ENCODE measurements at regions not wholly inside any gene's neighbourhood (a gene's known extent, or its start where the extent isn't known, plus 50 kb on each side); places are given as distances from the start of the nearest gene placed in this dataset.
A peak's percentile ranks its signal among the peaks of the same experiment; 100 is the strongest.
"Not testable (repeated sequence)": the region's sequence is repeated elsewhere in the genome, so short reads cannot be mapped to it uniquely, and the experiment has no call there.

- Histone ChIP-seq H3K4me1 (no peaks in the 10 kb centered on the region), H3K4me3 (no peak overlapping the region), H3K27me3 (peaks cover 0 to 2% (median 0%) of the 10 kb centered on the region in 9 donors), H3K27ac (no peak overlapping the region), H3K36me3 (no peaks in the 10 kb centered on the region), H3K9me3 (peaks cover 0 to 17% (median under 1%) of the 10 kb centered on the region in 12 donors)
- no peak for ATAC-seq
- 73 to 87% (median 81%) methylated on average over 3 of the region's 3 CpGs for WGBS, 4 donors
- intact Hi-C loops (cut with DNase I) = loop anchor here in 8 of 10 donors (5.0 to 10.0 kb wide), 5 partner anchors 130 to 300 kb away; partner anchors contain the start of gene ZNF618 (in 1 of the 8)
- TF ChIP-seq POLR2A (IDR thresholded peaks at IDR 0.05) (no peak), CTCF (IDR thresholded peaks at IDR 0.05) (no peak)
- no peak for DNase-seq
Observed at GRCh38 chr9:113734826-113735225, 141.3 kb upstream of the ZNF618 start.

DNA sequence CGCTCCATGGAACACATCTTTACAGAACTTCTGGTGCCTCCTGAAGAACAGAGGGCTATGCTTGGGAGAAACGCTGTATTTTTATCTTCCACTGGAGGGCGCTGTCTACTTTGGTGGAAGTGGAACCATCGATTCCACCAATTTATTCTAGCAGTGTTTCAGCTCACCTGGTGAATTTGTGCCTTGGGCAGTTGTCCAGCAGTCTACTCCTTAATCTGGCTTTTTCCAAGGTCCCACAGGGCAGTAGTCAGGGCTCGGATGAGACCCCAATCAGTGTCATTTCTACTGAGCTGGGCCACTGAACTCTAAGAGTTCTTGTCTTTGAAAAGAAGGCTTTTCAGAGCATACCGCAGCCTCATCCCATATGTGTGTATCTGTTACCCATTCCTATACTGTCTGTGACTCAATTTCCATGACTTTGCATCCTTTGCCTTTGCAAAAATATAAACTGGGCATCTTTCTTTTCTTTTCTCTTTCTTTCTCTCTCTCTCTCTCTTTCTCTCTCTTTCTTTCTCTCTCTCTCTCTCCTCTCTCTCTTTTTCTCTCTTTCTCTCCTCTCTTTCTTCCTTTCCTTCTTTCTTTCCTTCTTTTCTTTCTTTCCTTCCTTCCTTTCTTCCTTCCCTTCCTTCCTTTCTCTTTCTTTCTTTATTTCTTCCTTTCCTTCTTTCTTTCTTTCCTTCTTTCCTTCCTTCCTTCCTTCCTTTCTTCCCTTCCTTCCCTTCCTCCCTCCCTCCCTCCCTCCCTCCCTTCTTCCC, 138.4 kb upstream of the ZNF618 start:
- Histone ChIP-seq H3K4me3 (no peak overlapping the region), H3K4me1 (no peaks in the 10 kb centered on the region), H3K27ac (no peak overlapping the region), H3K9me3 (no peaks in the 10 kb centered on the region), H3K36me3 (no peaks in the 10 kb centered on the region), H3K27me3 (peaks cover 0 to 18% (median 3%) of the 10 kb centered on the region in 9 donors)
- ATAC-seq (no peak), DNase-seq (peak in 2 of 5 donors; percentile 15 to 38)
- peak; percentile 55 to 81 (median 69) for TF ChIP-seq CTCF (IDR thresholded peaks at IDR 0.05)
- no peak for TF ChIP-seq POLR2A (IDR thresholded peaks at IDR 0.05)
- 31 to 34% (median 33%) methylated on average over 6 of the region's 6 CpGs for WGBS, 4 donors
- intact Hi-C loops (cut with DNase I) = loop anchor here (2.0 to 10.0 kb wide), 7 partner anchors 127 to 297 kb away; partner anchors contain the start of gene ZNF618 (in 1 of the 10)

GRCh38 chr9:113738496-113738892, 137.6 kb upstream of the ZNF618 start:
- H3K36me3 ChIP-seq = no peaks in the 10 kb centered on the region
- no peak overlapping the region for H3K27ac ChIP-seq
- H3K4me1 ChIP-seq = no peaks in the 10 kb centered on the region
- H3K27me3 ChIP-seq = peaks cover 0 to 20% (median 3%) of the 10 kb centered on the region in 9 donors
- H3K4me3 ChIP-seq = no peak overlapping the region
- WGBS, 4 donors = 68 to 77% (median 72%) methylated on average over 9 of the region's 9 CpGs
- no peaks in the 10 kb centered on the region for H3K9me3 ChIP-seq
- intact Hi-C loops (cut with DNase I) = loop anchor here in 9 of 10 donors (2.0 to 10.0 kb wide), 6 partner anchors 126 to 296 kb away; partner anchors contain the start of gene ZNF618 (in 1 of the 9)
- TF ChIP-seq POLR2A (IDR thresholded peaks at IDR 0.05) (no peak), CTCF (IDR thresholded peaks at IDR 0.05) (no peak)
- DNase-seq (no peak), ATAC-seq (no peak)

GRCh38 chr9:113738893-113739604, 137.1 kb upstream of the ZNF618 start:
- no peak overlapping the region for H3K27ac ChIP-seq
- DNase-seq = no peak
- TF ChIP-seq CTCF (IDR thresholded peaks at IDR 0.05) (no peak), POLR2A (IDR thresholded peaks at IDR 0.05) (no peak)
- 81 to 86% (median 82%) methylated on average over 6 of the region's 6 CpGs for WGBS, 4 donors
- no peak for ATAC-seq
- H3K27me3 ChIP-seq = peaks cover 0 to 20% (median 3%) of the 10 kb centered on the region in 9 donors
- H3K4me3 ChIP-seq = no peak overlapping the region
- H3K9me3 ChIP-seq = no peaks in the 10 kb centered on the region
- intact Hi-C loops (cut with DNase I) = loop anchor here in 9 of 10 donors (2.0 to 10.0 kb wide), 6 partner anchors 126 to 296 kb away; partner anchors contain the start of gene ZNF618 (in 1 of the 9)
- no peaks in the 10 kb centered on the region for H3K4me1 ChIP-seq
- H3K36me3 ChIP-seq = no peaks in the 10 kb centered on the region

DNA sequence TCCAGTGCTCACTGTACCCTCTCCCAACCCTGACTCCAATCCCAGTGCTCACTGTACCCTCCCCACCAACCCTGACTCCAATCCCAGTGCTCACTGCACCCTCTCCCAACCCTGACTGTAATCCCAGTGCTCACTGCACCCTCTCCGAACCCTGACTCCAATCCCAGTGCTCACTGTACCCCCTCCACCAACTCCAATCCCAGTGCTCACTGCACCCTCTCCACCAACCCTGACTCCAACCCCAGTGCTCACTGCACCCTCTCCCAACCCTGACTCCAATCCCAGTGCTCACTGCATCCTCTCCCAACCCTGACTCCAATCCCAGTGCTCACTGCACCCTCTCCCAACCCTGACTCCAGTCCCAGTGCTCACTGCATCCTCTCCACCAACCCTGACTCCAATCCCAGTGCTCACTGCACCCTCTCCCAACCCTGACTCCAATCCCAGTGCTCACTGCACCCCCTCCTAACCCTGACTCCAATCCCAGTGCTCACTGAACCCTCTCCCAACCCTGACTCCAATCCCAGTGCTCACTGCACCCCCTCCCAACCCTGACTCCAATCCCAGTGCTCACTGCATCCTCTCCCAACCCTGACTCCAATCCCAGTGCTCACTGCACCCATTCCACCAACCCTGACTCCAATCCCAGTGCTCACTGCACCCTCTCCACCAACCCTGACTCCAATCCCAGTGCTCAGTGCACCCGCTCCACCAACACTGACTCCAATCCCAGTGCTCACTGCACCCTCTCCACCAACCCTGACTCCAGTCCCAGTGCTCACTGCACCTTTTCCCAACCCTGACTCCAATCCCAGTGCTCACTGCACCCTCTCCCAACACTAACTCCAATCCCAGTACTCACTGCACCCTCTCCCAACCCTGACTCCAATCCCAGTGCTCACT, 136.3 kb upstream of the ZNF618 start:
- H3K9me3 ChIP-seq, H3K4me1 ChIP-seq, H3K4me3 ChIP-seq, ATAC-seq, DNase-seq, H3K36me3 ChIP-seq, H3K27ac ChIP-seq: not testable (repeated sequence)
- intact Hi-C loops (cut with DNase I) = loop anchor here in 9 of 10 donors (2.0 to 10.0 kb wide), 6 partner anchors 125 to 295 kb away; partner anchors contain the start of gene ZNF618 (in 1 of the 9)
- 96 to 100% (median 96%) methylated on average over 2 of the region's 2 CpGs for WGBS, 4 donors
- H3K27me3 ChIP-seq = peaks cover 0 to 20% (median 3%) of the 10 kb centered on the region in 9 donors
